ENCODE measurements at regions not wholly inside any gene's neighbourhood (a gene's known extent, or its start where the extent isn't known, plus 50 kb on each side); places are given as distances from the start of the nearest gene placed in this dataset.

DNA sequence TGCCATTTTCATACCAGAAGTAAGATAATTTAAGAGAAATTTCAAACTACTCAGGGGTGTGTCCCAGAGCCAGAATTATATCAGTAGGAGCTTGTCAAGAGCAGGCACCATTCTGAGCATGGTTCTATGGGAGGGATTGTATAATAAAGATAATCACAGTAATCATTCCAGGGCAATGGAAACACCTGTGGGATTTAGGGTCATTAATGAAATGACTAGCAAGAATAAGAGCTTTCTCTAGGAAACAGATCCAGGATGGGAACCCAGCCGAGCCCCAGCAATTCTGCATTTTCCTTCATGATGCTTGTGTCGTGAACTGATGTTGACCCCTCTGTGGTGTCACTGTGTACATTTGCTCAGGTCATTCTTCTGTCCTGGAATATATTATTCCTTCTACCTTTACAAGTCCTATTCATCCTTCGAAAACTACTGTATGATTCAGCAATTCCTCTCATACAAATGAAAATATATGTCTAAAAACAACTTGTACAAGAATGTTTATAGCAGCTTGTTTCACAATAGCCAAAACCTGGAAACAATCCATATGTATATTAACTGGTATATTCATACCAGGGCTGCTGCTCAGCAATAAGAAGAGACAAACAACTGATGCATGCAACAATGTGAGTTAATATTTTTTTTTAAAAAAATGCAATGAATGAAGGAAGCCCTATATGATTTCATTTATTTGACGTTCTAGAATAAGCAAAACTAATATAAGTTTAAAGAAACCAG is 687.8 kb upstream of the KLHL29 start:
- FAIRE-seq = no peak

DNA sequence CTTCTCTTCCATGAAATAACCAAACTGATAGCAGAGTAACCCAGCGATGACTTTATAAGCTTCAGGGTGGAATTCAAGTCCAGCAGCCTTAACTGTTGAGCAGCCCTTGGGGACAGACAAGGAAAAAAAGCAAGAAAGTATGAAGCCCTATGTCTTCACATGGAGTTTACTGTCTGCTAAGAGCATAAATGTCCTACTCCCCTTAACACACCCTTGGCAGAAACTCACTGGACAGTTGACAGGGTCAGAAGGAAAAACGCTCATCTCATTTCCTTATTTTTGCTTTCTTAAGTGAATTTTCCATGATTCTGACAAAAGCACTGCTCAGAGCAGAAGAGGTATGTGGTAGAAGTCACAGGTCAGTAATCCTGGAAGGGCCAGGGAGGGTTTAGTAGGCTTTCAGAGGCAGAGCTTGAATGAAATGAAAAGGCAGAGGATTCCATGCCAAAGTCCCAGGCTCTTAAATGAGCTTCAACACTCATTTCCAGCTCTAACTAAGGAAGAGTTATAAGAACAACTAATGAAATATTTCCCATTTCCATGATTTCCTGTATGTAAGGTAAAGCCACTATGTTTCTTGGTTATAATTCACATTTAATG is 683.3 kb upstream of the KLHL29 start:
- FAIRE-seq = no peak

GRCh38 chr2:22703286-22703920 is 681.6 kb upstream of the KLHL29 start:
- no peak for FAIRE-seq

DNA sequence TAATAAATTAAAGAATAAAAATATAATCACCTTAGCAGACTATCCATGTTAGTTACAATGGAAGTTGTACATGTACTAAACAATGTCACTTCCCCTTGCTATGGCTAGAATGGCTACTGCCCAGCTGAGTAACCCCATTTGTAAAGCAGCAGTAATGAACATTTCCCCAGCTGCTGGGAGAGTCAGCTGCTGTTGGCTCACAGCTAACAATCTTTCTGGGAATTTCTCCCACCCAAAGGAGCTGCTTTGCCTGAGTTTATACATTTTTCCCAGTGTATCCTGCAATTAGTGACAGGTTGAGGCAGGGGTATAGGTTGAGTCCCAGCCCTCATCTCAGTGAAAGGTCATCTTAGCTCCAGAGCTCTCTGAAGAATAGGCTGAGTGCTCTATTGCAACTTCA is 665.6 kb upstream of the KLHL29 start:
- FAIRE-seq = no peak

- FAIRE-seq = no peak
These were observed 655.5 kb upstream of the KLHL29 start for GRCh38 chr2:22729466-22729865.

DNA sequence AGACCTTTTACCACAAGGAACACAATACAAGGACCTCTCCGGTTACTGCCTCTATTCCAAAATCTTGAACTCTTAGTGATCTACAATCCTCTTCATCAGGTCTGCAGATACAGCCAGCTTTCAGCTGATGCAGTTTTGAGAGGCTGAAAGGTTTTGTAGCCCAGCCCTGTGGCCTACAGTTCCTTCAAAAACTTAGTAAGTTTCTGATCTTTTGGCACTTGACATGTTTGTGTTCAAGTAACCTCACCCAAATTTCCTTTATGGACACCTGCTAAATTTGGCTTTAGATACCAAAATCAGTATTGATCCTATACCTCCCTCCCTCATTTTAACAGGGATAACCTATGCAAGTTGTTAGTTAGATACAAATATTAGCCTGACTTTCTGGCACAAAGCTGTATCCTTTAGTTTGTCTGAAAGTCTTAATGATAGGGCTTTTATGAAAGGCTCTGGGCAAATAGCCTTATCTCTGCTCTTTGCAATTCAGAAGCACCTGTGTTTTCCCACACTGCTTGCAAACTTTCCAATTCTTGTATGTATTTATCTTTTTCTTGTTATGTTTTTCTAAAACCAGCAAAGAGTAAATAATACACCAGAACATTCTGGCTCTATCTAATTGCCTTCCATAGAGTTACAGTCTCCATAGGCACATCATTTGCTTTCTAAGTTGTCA is 650.5 kb upstream of the KLHL29 start:
- no peak for FAIRE-seq

DNA sequence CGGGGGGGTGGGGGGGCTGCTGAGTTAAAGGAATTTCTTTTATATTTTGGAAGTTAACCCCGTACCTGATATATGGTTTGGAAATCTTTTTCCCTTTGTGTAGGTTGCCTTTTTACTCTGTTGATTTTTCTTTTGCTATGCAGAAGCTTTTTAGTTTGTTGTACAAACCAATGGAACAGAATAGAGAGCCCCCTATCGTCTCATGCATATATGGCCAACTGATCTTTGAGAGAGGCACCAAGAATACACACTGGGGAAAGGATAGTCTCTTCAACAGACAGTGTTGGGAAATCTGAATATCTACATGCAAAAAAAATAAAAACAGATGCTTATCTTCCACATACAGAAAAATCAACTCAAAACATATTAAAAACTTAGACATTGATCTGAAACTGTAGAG is 647.8 kb upstream of the KLHL29 start:
- FAIRE-seq = no peak

DNA sequence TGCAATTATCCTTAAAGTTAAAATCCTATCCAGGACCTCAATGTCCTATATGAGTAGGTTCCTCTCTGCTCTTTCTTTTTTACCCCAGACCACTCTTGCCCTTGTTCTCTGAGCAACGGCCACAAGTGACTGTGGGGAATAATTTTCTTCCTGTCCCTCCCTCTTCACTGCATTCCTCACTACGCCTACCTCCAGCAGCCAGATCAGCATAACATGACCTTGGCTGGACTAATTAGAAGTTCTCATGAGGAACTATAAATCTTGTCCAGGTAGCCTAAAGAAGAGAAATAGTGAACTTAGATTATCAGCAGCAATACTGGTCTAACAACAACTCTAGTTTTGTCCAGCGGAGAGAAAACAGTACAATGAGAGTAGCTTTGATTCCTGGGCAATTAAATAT is 643.8 kb upstream of the KLHL29 start:
- FAIRE-seq = no peak

DNA sequence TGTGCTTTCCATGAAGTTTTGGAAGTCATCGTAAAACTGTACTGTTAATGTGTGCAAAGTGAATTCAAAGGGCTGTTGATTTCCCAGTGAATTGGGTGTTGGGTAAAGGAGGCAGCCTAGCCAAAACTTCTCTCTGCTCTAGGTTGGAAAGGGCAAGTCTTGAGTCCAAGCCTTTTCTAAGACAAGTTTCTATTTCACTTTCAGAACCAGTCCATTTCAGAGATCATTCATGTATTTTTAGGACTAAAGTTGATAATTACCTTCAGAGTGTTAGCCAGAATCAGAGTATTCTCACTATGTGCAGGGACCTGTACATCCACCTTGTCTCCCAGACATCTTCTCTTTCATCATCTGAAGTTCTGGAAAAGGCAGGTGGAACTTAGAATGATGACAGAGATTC is 636.1 kb upstream of the KLHL29 start:
- FAIRE-seq = no peak

DNA sequence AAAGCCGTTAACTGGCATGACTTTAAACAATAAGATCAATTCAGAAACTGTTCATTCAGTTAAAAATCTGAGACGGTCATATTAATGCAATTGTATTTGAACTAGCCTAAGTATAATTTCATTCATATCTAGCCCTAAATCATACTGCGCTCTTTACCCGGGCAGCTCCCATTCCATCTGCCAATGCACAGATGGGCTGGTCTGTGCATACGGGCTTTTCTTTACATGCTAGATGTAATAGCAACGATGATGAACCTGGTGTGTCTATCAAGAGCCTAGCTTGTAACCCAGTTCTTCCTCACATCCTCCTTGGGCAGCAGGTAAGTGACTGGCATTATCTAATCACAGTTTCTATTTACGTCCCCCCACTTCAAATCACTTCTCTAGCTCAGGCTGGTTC is 631.5 kb upstream of the KLHL29 start:
- no peak for FAIRE-seq

- FAIRE-seq = no peak
These were observed 628.5 kb upstream of the KLHL29 start for GRCh38 chr2:22756276-22757043.

- no peak for FAIRE-seq
These were observed 615.5 kb upstream of the KLHL29 start for GRCh38 chr2:22769497-22769896.

GRCh38 chr2:22784566-22784965 is 600.4 kb upstream of the KLHL29 start:
- FAIRE-seq = no peak

GRCh38 chr2:22786817-22787216 is 598.2 kb upstream of the KLHL29 start:
- FAIRE-seq = no peak

GRCh38 chr2:22787745-22788144 is 597.2 kb upstream of the KLHL29 start:
- FAIRE-seq = no peak

GRCh38 chr2:22788749-22789327 is 596.1 kb upstream of the KLHL29 start:
- FAIRE-seq = no peak

DNA sequence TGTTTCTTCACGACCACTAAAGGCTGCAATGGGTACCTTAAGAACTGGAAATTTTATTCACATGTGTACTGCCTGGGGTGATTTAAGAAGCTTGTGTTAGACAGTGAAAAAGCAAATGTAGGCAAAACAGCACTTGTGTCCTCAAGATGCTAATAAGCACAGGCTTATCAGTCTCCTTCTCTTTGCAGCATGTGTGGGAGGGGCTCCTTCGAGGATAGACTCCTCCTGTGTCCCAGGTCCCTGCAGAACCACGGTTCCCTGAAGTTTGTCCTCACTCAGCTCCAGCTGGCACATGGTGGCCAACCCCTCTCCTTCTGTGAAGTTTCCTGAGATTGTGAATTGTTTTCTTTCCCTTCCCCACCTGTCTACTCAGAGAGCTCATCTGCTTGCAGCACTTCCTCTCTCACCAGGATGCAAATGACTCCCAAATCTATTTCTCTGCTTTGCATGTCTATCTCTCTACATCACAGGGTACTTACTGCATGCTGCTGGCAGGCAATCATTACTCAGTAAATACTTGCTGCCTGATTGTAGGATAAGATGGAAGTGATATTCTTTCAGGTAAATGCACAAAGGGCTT is 589.6 kb upstream of the KLHL29 start:
- no peak for FAIRE-seq

GRCh38 chr2:22798386-22798785 is 586.6 kb upstream of the KLHL29 start:
- FAIRE-seq = no peak

DNA sequence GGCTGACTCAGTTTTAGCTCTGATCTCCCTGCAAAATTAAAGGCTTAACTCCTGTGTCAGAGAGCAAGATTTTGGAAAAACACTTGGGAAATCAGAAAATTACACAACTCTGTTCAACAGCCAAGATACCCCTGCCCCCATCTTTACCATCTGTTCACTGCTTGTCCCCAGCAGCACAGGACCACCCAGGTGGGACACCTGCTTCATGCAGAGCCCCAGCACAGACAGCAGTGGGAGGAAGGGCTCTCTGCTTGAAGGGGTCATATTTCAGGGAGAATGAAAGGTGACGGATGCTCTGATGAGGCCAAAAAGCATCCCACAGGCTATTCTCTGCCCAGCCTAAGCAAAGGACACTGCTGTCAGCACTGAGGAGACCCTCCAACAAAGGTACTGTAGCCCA is 584.6 kb upstream of the KLHL29 start:
- no peak for FAIRE-seq

DNA sequence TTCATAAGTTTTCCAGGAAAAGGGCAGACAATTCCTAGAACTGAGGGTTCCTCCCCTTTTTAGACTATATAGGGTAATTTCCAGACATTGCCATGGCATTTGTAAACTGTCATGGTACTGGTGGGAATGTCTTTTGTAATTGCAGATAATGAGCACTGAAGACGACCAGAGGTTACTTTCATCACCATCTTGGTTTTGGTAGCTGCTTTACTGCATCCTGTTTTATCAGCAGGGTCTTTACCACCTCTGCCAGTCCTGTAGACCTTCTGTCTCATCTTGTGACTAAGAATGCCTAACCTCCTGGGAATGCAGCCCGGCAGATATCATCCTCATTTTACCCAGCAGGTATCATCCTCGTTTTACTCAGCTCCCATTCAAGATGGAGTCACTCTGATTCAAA is 583.9 kb upstream of the KLHL29 start:
- FAIRE-seq = no peak

DNA sequence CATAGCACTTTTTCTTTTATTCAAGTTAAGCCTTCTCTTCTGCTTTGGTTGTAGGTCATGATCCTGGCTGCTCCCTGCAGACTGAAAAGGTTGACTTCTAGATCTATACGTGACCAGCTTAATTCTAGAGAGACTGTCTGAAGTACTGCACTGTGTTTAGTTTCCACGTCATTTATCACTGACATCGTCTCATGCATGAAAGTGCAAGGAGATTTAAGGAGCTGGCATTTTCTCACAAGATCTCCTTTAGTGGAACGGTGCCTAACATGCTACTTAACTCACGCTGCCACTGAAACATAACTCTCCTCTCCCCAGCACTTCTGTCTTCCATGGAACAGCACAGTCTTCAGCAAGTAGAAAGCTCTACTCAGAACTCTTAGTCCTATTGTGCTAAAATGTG is 583.0 kb upstream of the KLHL29 start:
- FAIRE-seq = no peak

DNA sequence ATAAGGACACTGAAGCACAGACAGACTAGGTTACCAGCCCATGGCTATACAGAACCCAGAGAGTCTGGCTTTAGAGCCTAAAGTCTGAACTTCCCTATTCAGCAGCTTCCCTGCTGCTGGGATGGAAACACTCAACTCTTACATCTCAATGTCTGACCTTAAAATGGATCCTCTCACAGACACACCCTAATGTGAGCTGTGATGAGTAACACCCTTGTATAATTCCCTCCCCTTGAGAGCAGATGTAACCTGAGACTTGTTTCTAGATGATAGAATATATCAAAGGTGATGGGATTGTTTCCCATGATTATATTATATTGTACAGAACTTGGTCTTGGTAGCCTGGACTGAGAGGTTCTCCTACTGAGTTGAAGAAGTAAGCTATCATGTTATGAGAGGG is 577.1 kb upstream of the KLHL29 start:
- no peak for FAIRE-seq

Measured in A204.1 (cell line).